HCT116 (cell line): ENCODE measurements at regions not wholly inside any gene's neighbourhood (a gene's known extent, or its start where the extent isn't known, plus 50 kb on each side); places are given as distances from the start of the nearest gene placed in this dataset.

Source experiments
- ATAC-seq: fragments of 200-7000 bp; cut with Tn5 transposase; 2 replicates; pipeline ENCODE4 v1.9.1; 2020; ENCODE audit warnings: mild to moderate bottlenecking, moderate library complexity
- BruUV-seq: library from RNA; stranded (reverse); fragments of 400-500 nt; replicated peaks from 2 replicates; lab custom pipeline; 2021; lab: Mats Ljungman, UMichigan
- CTCF ChIA-PET: fragments of 300-600 bp; sonication (Branson Sonifier 250); formaldehyde crosslinking; loops from one replicate; lab custom pipeline; 2021; ENCODE audit warnings: antibody characterized with exemption; lab: Charles Lee
- POLR2A ChIA-PET: fragments of 300-600, 350-600 bp; sonication (Branson Sonifier 250); formaldehyde crosslinking; loops from one replicate; lab custom pipeline; 2021; ENCODE audit warnings: antibody characterized with exemption; lab: Charles Lee
- RAD21 ChIA-PET, 2 experiments: fragments of 300-600 bp; sonication (Branson Sonifier 250); formaldehyde crosslinking; loops; one replicate each; lab custom pipeline; 2023; ENCODE audit warnings: low total read pairs in 2 of 2; ENCODE audit not compliant: uncharacterized antibody in 2 of 2, unreplicated experiment in 2 of 2, low non-redundant PET in 1 of 2; lab: Charles Lee
- DNase-seq: peaks from one replicate; pipeline ENCODE4 v3.0.0-alpha.2; 2010; ENCODE audit warnings: low read depth, low spot score
- H2AFZ ChIP-seq: fragments of 200-600 bp; shearing (Covaris generic), sonication (generic); 2 replicates; pipeline ENCODE4 v1.6.1; 2017; ENCODE audit warnings: low read depth, mixed run types, mixed read lengths, antibody characterized with exemption, low read length; ENCODE audit not compliant: poor library complexity, severe bottlenecking
- H3K27ac ChIP-seq: 2 replicates; pipeline ENCODE4 v1.5.1; 2012; ENCODE audit warnings: low read depth, low read length
- H3K27me3 ChIP-seq: fragments of 200-600 bp; sonication (generic); 2 replicates; pipeline ENCODE4 v1.6.1; 2016; ENCODE audit warnings: mixed run types, low read length, mixed read lengths; ENCODE audit not compliant: insufficient read depth
- H3K36me3 ChIP-seq, 2 experiments: fragments of 200-500 bp in 1 of 2; fragments of 200-600 bp in 1 of 2; sonication (Bioruptor generic) in 1 of 2; sonication (generic) in 1 of 2; 2 replicates each; pipeline versions ENCODE4 v1.5.1 to v1.6.1; 2014 to 2016; ENCODE audit warnings: low read length in 2 of 2, inconsistent platforms in 1 of 2, mixed read lengths in 1 of 2, mixed run types in 1 of 2; ENCODE audit not compliant: insufficient read depth in 2 of 2, control insufficient read depth in 1 of 2
- H3K4me1 ChIP-seq, 2 experiments: fragments of 200-600 bp in 1 of 2; sonication (generic) in 1 of 2; 2 replicates each; pipeline versions ENCODE4 v1.5.1 to v1.6.1; 2012 to 2017; ENCODE audit warnings: low read length in 2 of 2, inconsistent platforms in 1 of 2, mild to moderate bottlenecking in 1 of 2, mixed read lengths in 1 of 2, mixed run types in 1 of 2, moderate library complexity in 1 of 2; ENCODE audit not compliant: insufficient read depth in 2 of 2, control insufficient read depth in 1 of 2
- H3K4me2 ChIP-seq: fragments of 200-600 bp; sonication (generic); 2 replicates; pipeline ENCODE4 v1.6.1; 2017; ENCODE audit warnings: mixed run types, low read length, mixed read lengths
- H3K4me3 ChIP-seq, 2 experiments: fragments of 200-600 bp in 1 of 2; sonication (generic) in 1 of 2; replicated peaks in 1 of 2; 2 replicates each; pipeline ENCODE4 v1.5.1; 2011 to 2016; ENCODE audit warnings: low read length in 2 of 2, control low read depth in 1 of 2, low read depth in 1 of 2, mild to moderate bottlenecking in 1 of 2, mixed read lengths in 1 of 2, mixed run types in 1 of 2
- H3K79me2 ChIP-seq: fragments of 200-600 bp; sonication (generic); 2 replicates; pipeline ENCODE4 v1.6.1; 2017; ENCODE audit warnings: mild to moderate bottlenecking, mixed run types, low read length, moderate library complexity, mixed read lengths; ENCODE audit not compliant: insufficient read depth
- H3K9ac ChIP-seq: fragments of 200-600 bp; sonication (generic); 2 replicates; pipeline ENCODE4 v1.6.1; 2016; ENCODE audit warnings: low read length, mixed read lengths
- H3K9me2 ChIP-seq: fragments of 200-600 bp; sonication (generic), shearing (Covaris generic); 2 replicates; pipeline ENCODE4 v1.6.1; 2017; ENCODE audit warnings: mixed run types, mild to moderate bottlenecking, moderate library complexity; ENCODE audit not compliant: insufficient read depth
- H3K9me3 ChIP-seq, 2 experiments: fragments of 200-500 bp in 1 of 2; fragments of 200-600 bp in 1 of 2; sonication (Bioruptor generic) in 1 of 2; sonication (generic) in 1 of 2; 2 replicates each; pipeline ENCODE4 v1.6.1; 2014 to 2017; ENCODE audit warnings: low read length in 2 of 2, mixed read lengths in 2 of 2, inconsistent platforms in 1 of 2, low read depth in 1 of 2, mild to moderate bottlenecking in 1 of 2, mixed run types in 1 of 2, moderate library complexity in 1 of 2; ENCODE audit not compliant: control insufficient read depth in 1 of 2, insufficient read depth in 1 of 2
- H4K20me1 ChIP-seq: fragments of 200-600 bp; sonication (generic), shearing (Covaris generic); 2 replicates; pipeline ENCODE4 v1.6.1; 2017; ENCODE audit warnings: mixed run types, mild to moderate bottlenecking, moderate library complexity; ENCODE audit not compliant: insufficient read depth
- ATF3 ChIP-seq: IDR thresholded peaks from 2 replicates; pipeline ENCODE4 v1.6.1; 2012
- CBX3 ChIP-seq: IDR thresholded peaks from 2 replicates; pipeline ENCODE4 v1.6.1; 2012; ENCODE audit warnings: low read depth
- CEBPB ChIP-seq: IDR thresholded peaks from 2 replicates; pipeline ENCODE4 v1.6.1; 2012; ENCODE audit warnings: low read depth
- CTCF ChIP-seq, 3 experiments: fragments of 200-600 bp in 1 of 3; sonication (generic) in 1 of 3; IDR thresholded peaks in 2 of 3; conservative IDR thresholded peaks in 1 of 3; 2 replicates each; pipeline ENCODE4 v1.5.1; 2012 to 2017; ENCODE audit warnings: low read depth in 2 of 3, low read length in 2 of 3, antibody characterized with exemption in 1 of 3, borderline replicate concordance in 1 of 3, control low read depth in 1 of 3, mild to moderate bottlenecking in 1 of 3, mixed read lengths in 1 of 3, mixed run types in 1 of 3, moderate library complexity in 1 of 3; ENCODE audit not compliant: insufficient read depth in 1 of 3
- EGR1 ChIP-seq: IDR thresholded peaks from 2 replicates; pipeline ENCODE4 v1.6.1; 2012; ENCODE audit warnings: low read depth
- ELF1 ChIP-seq: IDR thresholded peaks from 2 replicates; pipeline ENCODE4 v1.6.1; 2012; ENCODE audit warnings: low read depth, borderline replicate concordance
- EZH2 ChIP-seq: fragments of 200-600 bp; sonication (generic); IDR thresholded peaks from 2 replicates; pipeline ENCODE4 v1.6.1; 2017; ENCODE audit warnings: antibody characterized with exemption, mixed run types
- EZH2phosphoT487 ChIP-seq: fragments of 200-600 bp; IDR thresholded peaks from 2 replicates; pipeline ENCODE4 v1.6.1; 2018; ENCODE audit warnings: antibody characterized with exemption, borderline replicate concordance
- FOSL1 ChIP-seq: IDR thresholded peaks from 2 replicates; pipeline ENCODE4 v1.6.1; 2012; ENCODE audit warnings: low read depth
- POLR2A ChIP-seq: IDR thresholded peaks from 2 replicates; pipeline ENCODE4 v1.7.0; 2011; ENCODE audit warnings: borderline replicate concordance; ENCODE audit not compliant: insufficient read depth, insufficient read length; ENCODE audit errors: extremely low read depth
- SP1 ChIP-seq: IDR thresholded peaks from 2 replicates; pipeline ENCODE4 v1.6.1; 2012; ENCODE audit warnings: low read depth
- TCF7L2 ChIP-seq: IDR thresholded peaks from 2 replicates; pipeline ENCODE4 v1.7.0; 2011; ENCODE audit warnings: borderline replicate concordance, inconsistent platforms; ENCODE audit not compliant: insufficient read depth, insufficient read length; ENCODE audit errors: extremely low read depth
- YY1 ChIP-seq: IDR thresholded peaks from 2 replicates; pipeline ENCODE4 v1.6.1; 2011; ENCODE audit warnings: low read length, low read depth, moderate library complexity, mild to moderate bottlenecking; ENCODE audit not compliant: insufficient replicate concordance; ENCODE audit errors: extremely low read depth
- intact Hi-C: fragments of 100-400 bp; cut with micrococcal nuclease; formaldehyde crosslinking; loops from 2 replicates; pipeline ENCODE4 v1.10.0; 2022

- TF ChIP-seq SP1 (no peak), YY1 (no peak), EGR1 (no peak), EZH2 (no peak), POLR2A (no peak), CBX3 (no peak), CTCF (IDR thresholded peaks at IDR 0.05 in 2 of 3, conservative IDR thresholded peaks at IDR 0.05 in 1 of 3; ENCODE audit: borderline replicate concordance in 1 of 3, insufficient read depth in 1 of 3, low read depth in 2 of 3, low read length in 2 of 3) (no peak), CEBPB (no peak), ATF3 (no peak), TCF7L2 (no peak), FOSL1 (no peak), ELF1 (no peak), EZH2phosphoT487 (no peak)
- no peaks in the 10 kb centered on the region for H4K20me1 ChIP-seq
- DNase-seq (no peak), ATAC-seq (no peak)
- BruUV-seq: no TSS peak
- POLR2A ChIA-PET: no interaction called here
- CTCF ChIA-PET: no interaction called here
- H3K4me3 ChIP-seq: no peak overlapping the region
- H3K4me2 ChIP-seq: no peak overlapping the region
- no peaks in the 10 kb centered on the region for H3K36me3 ChIP-seq
- H3K27ac ChIP-seq: no peak overlapping the region
- RAD21 ChIA-PET: no interaction called here
- no peaks in the 10 kb centered on the region for H3K9me2 ChIP-seq
- H3K9me3 ChIP-seq: no peaks in the 10 kb centered on the region
- no peaks in the 10 kb centered on the region for H3K27me3 ChIP-seq
- H3K4me1 ChIP-seq: peaks cover 0 to 6% of the 10 kb centered on the region in 2 experiments; a peak in 1 of 4 replicates
- H3K79me2 ChIP-seq: no peaks in the 10 kb centered on the region
- no peak overlapping the region for H2AFZ ChIP-seq
- H3K9ac ChIP-seq: no peak overlapping the region
- intact Hi-C loops: no loop called here
These were observed 559.9 kb downstream of the PSAT1 start for GRCh38 chr9:78856781-78857180.
